ENCODE measurements at regions not wholly inside any gene's neighbourhood (a gene's known extent, or its start where the extent isn't known, plus 50 kb on each side); places are given as distances from the start of the nearest gene placed in this dataset.

GRCh38 chr3:64911138-64911537 is 223.3 kb upstream of the ADAMTS9 start:
- no peak for TF ChIP-seq CTCF (IDR thresholded peaks at IDR 0.05 in 2 of 3, conservative IDR thresholded peaks at IDR 0.05 in 1 of 3; ENCODE audit: borderline replicate concordance in 1 of 3, insufficient read depth in 1 of 3, low read depth in 2 of 3, low read length in 2 of 3)
- no peak for TF ChIP-seq ZBTB33 (IDR thresholded peaks at IDR 0.05; ENCODE audit: extremely low read depth, insufficient replicate concordance, low read length)
- no peak for TF ChIP-seq ELF1 (IDR thresholded peaks at IDR 0.05; ENCODE audit: borderline replicate concordance, low read depth)
- TF ChIP-seq POLR2AphosphoS5 (IDR thresholded peaks at IDR 0.05; ENCODE audit: low read depth, low read length) = no peak
- no peak for TF ChIP-seq POLR2A (IDR thresholded peaks at IDR 0.05; ENCODE audit: borderline replicate concordance, extremely low read depth, insufficient read depth, insufficient read length)
- TF ChIP-seq JUND (IDR thresholded peaks at IDR 0.05) = no peak
- TF ChIP-seq EZH2 (IDR thresholded peaks at IDR 0.05) = no peak
- no peak for TF ChIP-seq RAD21 (IDR thresholded peaks at IDR 0.05; ENCODE audit: low read depth)
- TF ChIP-seq EZH2phosphoT487 (IDR thresholded peaks at IDR 0.05; ENCODE audit: borderline replicate concordance) = no peak
- TF ChIP-seq ZNF274 (IDR thresholded peaks at IDR 0.05; ENCODE audit: low read depth, low read length) = no peak
- no peak for TF ChIP-seq MAX (IDR thresholded peaks at IDR 0.05)
- no peak for TF ChIP-seq ATF3 (IDR thresholded peaks at IDR 0.05)
- no peak for TF ChIP-seq YY1 (IDR thresholded peaks at IDR 0.05; ENCODE audit: extremely low read depth, insufficient replicate concordance, low read depth, low read length)
- TF ChIP-seq, protein P1, sequence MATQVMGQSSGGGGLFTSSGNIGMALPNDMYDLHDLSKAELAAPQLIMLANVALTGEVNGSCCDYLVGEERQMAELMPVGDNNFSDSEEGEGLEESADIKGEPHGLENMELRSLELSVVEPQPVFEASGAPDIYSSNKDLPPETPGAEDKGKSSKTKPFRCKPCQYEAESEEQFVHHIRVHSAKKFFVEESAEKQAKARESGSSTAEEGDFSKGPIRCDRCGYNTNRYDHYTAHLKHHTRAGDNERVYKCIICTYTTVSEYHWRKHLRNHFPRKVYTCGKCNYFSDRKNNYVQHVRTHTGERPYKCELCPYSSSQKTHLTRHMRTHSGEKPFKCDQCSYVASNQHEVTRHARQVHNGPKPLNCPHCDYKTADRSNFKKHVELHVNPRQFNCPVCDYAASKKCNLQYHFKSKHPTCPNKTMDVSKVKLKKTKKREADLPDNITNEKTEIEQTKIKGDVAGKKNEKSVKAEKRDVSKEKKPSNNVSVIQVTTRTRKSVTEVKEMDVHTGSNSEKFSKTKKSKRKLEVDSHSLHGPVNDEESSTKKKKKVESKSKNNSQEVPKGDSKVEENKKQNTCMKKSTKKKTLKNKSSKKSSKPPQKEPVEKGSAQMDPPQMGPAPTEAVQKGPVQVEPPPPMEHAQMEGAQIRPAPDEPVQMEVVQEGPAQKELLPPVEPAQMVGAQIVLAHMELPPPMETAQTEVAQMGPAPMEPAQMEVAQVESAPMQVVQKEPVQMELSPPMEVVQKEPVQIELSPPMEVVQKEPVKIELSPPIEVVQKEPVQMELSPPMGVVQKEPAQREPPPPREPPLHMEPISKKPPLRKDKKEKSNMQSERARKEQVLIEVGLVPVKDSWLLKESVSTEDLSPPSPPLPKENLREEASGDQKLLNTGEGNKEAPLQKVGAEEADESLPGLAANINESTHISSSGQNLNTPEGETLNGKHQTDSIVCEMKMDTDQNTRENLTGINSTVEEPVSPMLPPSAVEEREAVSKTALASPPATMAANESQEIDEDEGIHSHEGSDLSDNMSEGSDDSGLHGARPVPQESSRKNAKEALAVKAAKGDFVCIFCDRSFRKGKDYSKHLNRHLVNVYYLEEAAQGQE (IDR thresholded peaks at IDR 0.05; ENCODE audit: low read depth) = no peak
